Loucy (cell line): ENCODE measurements at regions not wholly inside any gene's neighbourhood (a gene's known extent, or its start where the extent isn't known, plus 50 kb on each side); places are given as distances from the start of the nearest gene placed in this dataset.

ENCODE experiments used
- H2AFZ ChIP-seq: fragments of 200-600 bp; sonication (generic); 2 replicates; pipeline ENCODE4 v1.6.0; 2016; ENCODE audit warnings: antibody characterized with exemption, mild to moderate bottlenecking, low read length, moderate library complexity
- H3F3A ChIP-seq: fragments of 200-600 bp; 2 replicates; pipeline ENCODE4 v1.6.0; 2016; ENCODE audit warnings: antibody characterized with exemption, low read depth, mild to moderate bottlenecking
- H3K27me3 ChIP-seq: fragments of 200-600 bp; sonication (generic); 2 replicates; pipeline ENCODE4 v1.6.1; 2014; ENCODE audit warnings: low read length, mild to moderate bottlenecking; ENCODE audit not compliant: insufficient read depth, poor library complexity, severe bottlenecking
- H3K36me3 ChIP-seq: fragments of 200-600 bp; sonication (generic); 2 replicates; pipeline ENCODE4 v1.6.1; 2016; ENCODE audit warnings: low read length; ENCODE audit not compliant: insufficient read depth
- H3K4me1 ChIP-seq: fragments of 200-600 bp; sonication (generic); 2 replicates; pipeline ENCODE4 v1.5.1; 2014; ENCODE audit warnings: low read length, mild to moderate bottlenecking; ENCODE audit not compliant: insufficient read depth, poor library complexity, severe bottlenecking
- H3K4me2 ChIP-seq: fragments of 200-600 bp; sonication (generic); 2 replicates; pipeline ENCODE4 v1.6.0; 2014; ENCODE audit warnings: antibody characterized with exemption, low read length, low read depth, mild to moderate bottlenecking; ENCODE audit not compliant: poor library complexity, severe bottlenecking
- H3K4me3 ChIP-seq: fragments of 200-600 bp; sonication (generic); 2 replicates; pipeline ENCODE4 v1.5.1; 2014; ENCODE audit warnings: low read length, mild to moderate bottlenecking, mixed read lengths; ENCODE audit not compliant: poor library complexity, severe bottlenecking
- H3K79me2 ChIP-seq: fragments of 200-600 bp; sonication (generic); 2 replicates; pipeline ENCODE4 v1.6.1; 2014; ENCODE audit warnings: low read length; ENCODE audit not compliant: insufficient read depth
- H3K9ac ChIP-seq: fragments of 200-600 bp; sonication (generic); 2 replicates; pipeline ENCODE4 v1.6.0; 2014; ENCODE audit warnings: mild to moderate bottlenecking, low read depth, low read length, moderate library complexity; ENCODE audit not compliant: poor library complexity, severe bottlenecking
- H3K9me2 ChIP-seq: fragments of 200-600 bp; sonication (generic); replicated peaks from 2 replicates; pipeline ENCODE4 v1.6.1; 2016; ENCODE audit warnings: low read depth, low read length, mixed read lengths
- H3K9me3 ChIP-seq: fragments of 200-600 bp; sonication (generic); 2 replicates; pipeline ENCODE4 v1.6.1; 2014; ENCODE audit warnings: mild to moderate bottlenecking, antibody characterized with exemption, low read length, low read depth; ENCODE audit not compliant: insufficient read depth
- H4K20me1 ChIP-seq: fragments of 200-600 bp; sonication (generic); 2 replicates; pipeline ENCODE4 v1.6.0; 2014; ENCODE audit warnings: antibody characterized with exemption, low read length, mild to moderate bottlenecking; ENCODE audit not compliant: insufficient read depth, poor library complexity, severe bottlenecking
- EZH2phosphoT487 ChIP-seq: fragments of 200-600 bp; IDR thresholded peaks from 2 replicates; pipeline ENCODE4 v1.6.1; 2018; ENCODE audit warnings: antibody characterized with exemption, mild to moderate bottlenecking, moderate library complexity, borderline replicate concordance
- TF ChIP-seq, protein P1 (sequence below): fragments of 200-600 bp; sonication (generic); conservative IDR thresholded peaks from 2 replicates; pipeline ENCODE4 v1.5.1; 2014; ENCODE audit warnings: mild to moderate bottlenecking, antibody characterized with exemption, low read length

DNA sequence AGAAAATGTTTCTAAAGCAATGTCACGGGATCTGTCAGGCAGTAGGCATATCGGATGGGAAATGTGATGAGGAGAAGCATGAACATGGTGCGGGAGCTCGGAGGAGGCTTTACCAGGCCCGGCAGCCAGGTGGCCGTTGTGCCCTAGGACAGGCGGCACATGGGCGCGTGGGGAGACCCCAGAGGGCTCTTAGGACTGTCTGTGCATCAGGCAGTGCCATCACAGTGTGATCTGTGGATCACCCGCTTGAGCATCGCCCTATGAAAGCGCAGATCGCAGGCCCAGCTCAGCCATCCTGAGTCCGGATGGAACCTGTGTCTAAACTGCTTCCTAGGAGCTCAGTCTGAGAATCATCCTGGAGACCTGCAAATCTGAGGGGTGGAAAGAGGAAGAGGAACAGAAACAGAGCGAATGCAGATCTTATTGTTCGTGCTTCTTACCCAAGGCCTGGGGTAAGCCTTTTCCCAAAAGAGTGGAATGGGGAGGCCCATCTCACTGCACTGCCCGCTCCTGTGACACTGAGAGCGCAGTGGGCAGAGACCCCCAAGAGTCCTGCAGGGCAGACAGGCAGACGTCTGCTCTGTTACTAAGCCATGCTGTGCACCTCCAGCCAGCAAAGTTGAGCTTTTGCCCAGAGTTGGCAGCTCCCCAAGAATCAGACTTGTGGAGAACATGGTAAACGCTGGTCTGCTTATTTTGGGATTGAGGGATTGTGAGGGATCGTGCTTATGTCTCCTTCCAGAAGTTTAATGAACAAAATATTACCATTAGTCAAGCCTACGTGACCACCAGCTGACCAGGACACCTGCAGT is 251.0 kb downstream of the RHOU start:
- no peak for TF ChIP-seq EZH2phosphoT487
- TF ChIP-seq, protein P1, sequence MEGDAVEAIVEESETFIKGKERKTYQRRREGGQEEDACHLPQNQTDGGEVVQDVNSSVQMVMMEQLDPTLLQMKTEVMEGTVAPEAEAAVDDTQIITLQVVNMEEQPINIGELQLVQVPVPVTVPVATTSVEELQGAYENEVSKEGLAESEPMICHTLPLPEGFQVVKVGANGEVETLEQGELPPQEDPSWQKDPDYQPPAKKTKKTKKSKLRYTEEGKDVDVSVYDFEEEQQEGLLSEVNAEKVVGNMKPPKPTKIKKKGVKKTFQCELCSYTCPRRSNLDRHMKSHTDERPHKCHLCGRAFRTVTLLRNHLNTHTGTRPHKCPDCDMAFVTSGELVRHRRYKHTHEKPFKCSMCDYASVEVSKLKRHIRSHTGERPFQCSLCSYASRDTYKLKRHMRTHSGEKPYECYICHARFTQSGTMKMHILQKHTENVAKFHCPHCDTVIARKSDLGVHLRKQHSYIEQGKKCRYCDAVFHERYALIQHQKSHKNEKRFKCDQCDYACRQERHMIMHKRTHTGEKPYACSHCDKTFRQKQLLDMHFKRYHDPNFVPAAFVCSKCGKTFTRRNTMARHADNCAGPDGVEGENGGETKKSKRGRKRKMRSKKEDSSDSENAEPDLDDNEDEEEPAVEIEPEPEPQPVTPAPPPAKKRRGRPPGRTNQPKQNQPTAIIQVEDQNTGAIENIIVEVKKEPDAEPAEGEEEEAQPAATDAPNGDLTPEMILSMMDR: no peak
- Histone ChIP-seq H3K4me3 (no peak overlapping the region), H3K9ac (no peak overlapping the region), H3K9me3 (no peaks in the 10 kb centered on the region), H3K36me3 (no peaks in the 10 kb centered on the region), H3K27me3 (no peaks in the 10 kb centered on the region), H3K4me1 (peaks cover 22% of the 10 kb centered on the region), H3K79me2 (no peaks in the 10 kb centered on the region), H2AFZ (no peak overlapping the region), H3F3A (no peaks in the 10 kb centered on the region), H3K4me2 (no peak overlapping the region), H3K9me2 (no peaks in the 10 kb centered on the region), H4K20me1 (no peaks in the 10 kb centered on the region)

DNA sequence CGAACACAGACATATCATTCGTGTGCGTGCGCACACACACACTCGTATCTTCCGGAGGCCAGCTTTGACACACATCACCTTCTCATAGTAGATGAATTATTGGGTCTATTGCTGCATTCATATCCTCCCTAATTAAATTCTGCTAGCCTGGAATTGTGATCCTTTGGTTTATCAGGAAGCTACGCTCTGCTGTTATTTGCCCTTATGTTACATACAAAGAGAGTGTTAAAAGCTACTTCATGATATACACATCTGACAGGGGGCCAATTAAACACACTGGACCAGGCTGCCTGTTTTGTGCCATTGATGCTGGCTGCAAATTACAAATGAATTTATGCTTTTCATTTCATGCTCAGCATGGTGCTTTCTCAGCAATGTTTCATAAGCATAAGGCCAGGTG is 252.0 kb downstream of the RHOU start:
- no peaks in the 10 kb centered on the region for H3K79me2 ChIP-seq
- no peak overlapping the region for H3K9ac ChIP-seq
- no peaks in the 10 kb centered on the region for H3K36me3 ChIP-seq
- H3K9me3 ChIP-seq: no peaks in the 10 kb centered on the region
- no peak overlapping the region for H2AFZ ChIP-seq
- TF ChIP-seq, protein P1: no peak
- TF ChIP-seq EZH2phosphoT487: no peak
- peaks cover 22% of the 10 kb centered on the region for H3K4me1 ChIP-seq
- no peaks in the 10 kb centered on the region for H3K27me3 ChIP-seq
- H3K4me2 ChIP-seq: no peak overlapping the region
- H3K4me3 ChIP-seq: no peak overlapping the region
- H3K9me2 ChIP-seq: no peaks in the 10 kb centered on the region
- no peaks in the 10 kb centered on the region for H3F3A ChIP-seq
- H4K20me1 ChIP-seq: no peaks in the 10 kb centered on the region

DNA sequence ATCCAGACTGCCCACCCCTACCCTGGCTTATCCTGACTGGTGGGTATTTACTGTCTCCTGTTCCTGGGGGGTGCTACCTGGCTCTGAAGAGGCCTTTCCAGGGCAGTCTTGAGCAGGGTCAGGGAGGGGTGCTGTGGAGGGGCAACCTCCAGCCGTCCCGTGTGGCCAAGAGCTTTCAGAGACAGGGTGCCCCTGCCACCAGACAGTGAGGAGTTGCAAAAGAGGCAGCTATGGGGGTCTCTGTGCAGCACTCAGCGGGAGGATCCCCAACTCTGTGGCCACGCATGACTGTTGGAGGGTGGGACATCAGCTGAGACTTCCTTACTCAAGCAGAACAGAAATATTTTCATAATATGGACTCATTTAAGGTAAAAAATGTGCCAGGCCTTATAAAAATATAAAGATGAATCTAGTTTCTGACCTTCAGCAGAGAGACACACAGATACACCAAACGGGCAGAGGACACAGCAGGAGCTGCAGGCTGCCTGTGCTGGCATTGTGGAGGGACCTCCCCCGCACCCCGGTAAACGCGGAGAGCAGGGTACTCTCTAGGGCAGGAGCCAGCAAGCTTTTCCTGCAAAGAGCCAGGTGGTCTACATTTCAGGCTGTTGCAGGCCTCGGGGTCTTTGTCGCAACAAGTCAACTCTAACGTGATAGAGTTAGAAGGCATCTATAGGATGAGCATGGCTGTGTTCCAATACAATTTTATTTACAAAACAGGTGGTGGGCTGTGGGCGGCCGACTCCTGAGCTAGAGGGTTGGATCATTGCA is 252.6 kb downstream of the RHOU start:
- 0 out of 2 replicates have a peak overlapping the region, but pooled peaks have one; percentile 34 for H2AFZ ChIP-seq
- no peaks in the 10 kb centered on the region for H3F3A ChIP-seq
- H3K4me2 ChIP-seq: no peak overlapping the region
- H3K9me2 ChIP-seq: no peaks in the 10 kb centered on the region
- H3K9ac ChIP-seq: no peak overlapping the region
- H3K27me3 ChIP-seq: no peaks in the 10 kb centered on the region
- H3K9me3 ChIP-seq: no peaks in the 10 kb centered on the region
- TF ChIP-seq, protein P1: no peak
- TF ChIP-seq EZH2phosphoT487: no peak
- H4K20me1 ChIP-seq: no peaks in the 10 kb centered on the region
- H3K36me3 ChIP-seq: no peaks in the 10 kb centered on the region
- H3K79me2 ChIP-seq: no peaks in the 10 kb centered on the region
- peaks cover 22% of the 10 kb centered on the region for H3K4me1 ChIP-seq
- no peak overlapping the region for H3K4me3 ChIP-seq
